ENCODE measurements at regions not wholly inside any gene's neighbourhood (a gene's known extent, or its start where the extent isn't known, plus 50 kb on each side); places are given as distances from the start of the nearest gene placed in this dataset.
"Not testable (repeated sequence)": the region's sequence is repeated elsewhere in the genome, so short reads cannot be mapped to it uniquely, and the experiment has no call there.

DNA sequence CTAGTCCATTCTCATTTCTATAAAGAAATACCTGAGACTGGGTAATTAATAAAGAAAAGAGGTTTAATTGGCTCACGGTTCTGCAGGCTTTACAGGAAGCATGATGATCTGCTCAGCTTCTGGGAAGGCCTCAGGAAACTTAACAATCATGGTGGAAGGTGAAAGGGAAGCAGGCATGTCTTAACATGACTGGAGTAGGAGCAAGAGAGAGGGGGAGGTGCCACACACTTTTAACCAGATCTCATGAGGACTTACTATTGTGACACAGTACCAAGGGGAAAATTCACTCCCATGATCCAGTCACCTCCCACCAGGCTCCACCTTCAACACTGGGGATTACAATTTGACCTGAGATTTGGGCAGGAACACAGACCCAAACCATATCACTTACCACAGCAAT, 310.1 kb downstream of the SH3GL2 start:
- DNase-seq (ENCODE audit: extremely low read depth in 1 of 2, low read depth in 1 of 2): not testable (repeated sequence)

- no peak for DNase-seq (ENCODE audit: extremely low read depth in 1 of 2, low read depth in 1 of 2)
Observed at GRCh38 chr9:17894501-17895160, 315.8 kb downstream of the SH3GL2 start.

DNA sequence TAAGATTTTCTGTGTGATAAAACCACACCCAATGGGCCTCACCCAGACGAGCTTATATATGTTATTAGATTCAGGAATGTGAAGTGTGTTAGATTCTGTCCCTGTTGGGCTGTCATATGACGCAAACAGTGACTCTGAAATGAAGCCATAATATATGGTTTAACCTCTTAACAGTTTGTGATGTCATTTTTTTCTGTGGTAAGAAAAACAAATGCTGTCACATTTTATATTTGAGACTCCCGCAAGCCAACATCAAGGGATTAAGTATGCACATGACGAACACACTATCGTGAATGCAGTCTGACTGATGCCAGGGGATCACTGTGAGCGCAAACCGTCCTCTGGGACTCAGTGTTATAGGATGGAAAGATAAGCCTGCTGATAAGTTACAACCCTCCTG, 321.7 kb downstream of the SH3GL2 start:
- no peak for DNase-seq (ENCODE audit: extremely low read depth in 1 of 2, low read depth in 1 of 2)

DNA sequence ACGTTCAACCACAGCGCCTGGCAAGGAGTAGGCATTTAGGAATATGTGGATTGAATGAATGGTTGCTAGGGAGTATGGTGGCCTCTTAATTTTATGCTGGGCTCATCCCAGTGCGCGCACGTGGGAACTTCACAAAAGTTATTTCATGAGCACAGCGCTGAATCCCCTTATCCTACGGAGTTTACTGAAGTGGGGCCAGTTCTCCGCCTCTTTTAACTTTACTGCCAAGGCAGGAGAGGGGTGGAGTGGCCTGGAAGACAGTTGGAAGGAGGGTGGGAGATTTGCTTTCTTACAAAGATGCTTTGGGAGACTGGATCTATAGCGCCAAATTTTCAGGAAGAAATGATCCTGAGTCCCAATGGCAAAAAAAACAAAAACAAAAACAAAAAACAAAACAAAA, 326.5 kb downstream of the SH3GL2 start:
- no peak for DNase-seq (ENCODE audit: extremely low read depth in 1 of 2, low read depth in 1 of 2)

DNA sequence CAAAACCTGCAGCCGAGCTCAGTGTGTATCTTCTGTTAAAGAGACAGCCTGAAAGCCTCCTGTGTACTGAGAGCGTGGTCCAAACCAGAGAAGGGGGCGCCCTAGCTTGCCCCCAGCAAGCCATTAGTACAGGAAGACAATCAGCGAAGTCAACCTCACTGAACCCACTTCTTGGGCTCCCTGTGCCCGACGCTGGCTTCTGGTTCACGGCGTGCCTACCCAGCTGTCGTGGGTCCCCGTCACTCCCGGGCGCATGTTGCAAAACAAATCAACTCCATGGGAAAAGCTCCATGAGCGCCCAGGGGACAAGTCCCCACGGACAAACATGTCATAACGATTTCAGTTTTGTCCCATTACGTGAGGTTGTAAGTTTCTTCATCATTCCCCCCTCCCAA, 326.9 kb downstream of the SH3GL2 start:
- DNase-seq (ENCODE audit: extremely low read depth in 1 of 2, low read depth in 1 of 2): no peak

DNA sequence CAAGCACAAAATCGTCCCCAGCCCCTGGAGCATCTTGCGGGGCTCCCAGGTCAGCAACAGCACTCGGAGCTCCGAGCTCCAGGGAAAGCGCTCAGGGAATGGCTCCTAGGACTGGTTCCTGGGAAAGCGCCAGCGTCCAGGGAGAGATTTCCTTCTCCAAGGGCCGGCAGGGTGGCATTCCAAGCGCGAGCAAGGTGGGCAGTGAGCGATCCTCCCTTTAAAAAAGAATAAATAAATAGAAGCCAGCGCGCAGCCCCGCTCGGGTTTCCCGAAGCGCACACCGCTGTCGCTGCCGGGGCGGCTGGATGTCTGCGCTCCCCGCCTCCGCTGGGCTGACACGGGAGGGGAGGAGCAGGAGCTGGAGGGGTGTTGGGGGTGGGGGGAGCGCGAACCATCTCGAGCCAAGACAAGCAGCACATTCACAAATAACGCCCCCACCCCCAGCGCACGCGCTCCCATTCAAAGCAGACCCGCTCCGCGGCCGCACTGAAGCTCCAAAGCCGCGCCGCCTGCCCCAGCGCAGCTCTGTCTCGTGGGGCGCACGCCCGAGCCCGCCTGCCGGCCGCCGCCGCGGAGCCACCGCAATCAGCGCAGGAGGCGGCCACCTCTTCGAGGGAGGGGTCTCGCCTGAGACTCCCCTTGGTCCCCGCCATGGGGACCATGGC, 327.4 kb downstream of the SH3GL2 start:
- DNase-seq (ENCODE audit: extremely low read depth in 1 of 2, low read depth in 1 of 2): no peak

- no peak for DNase-seq (ENCODE audit: extremely low read depth in 1 of 2, low read depth in 1 of 2)
Observed at GRCh38 chr9:17906841-17907778, 328.2 kb downstream of the SH3GL2 start.

- DNase-seq (ENCODE audit: extremely low read depth in 1 of 2, low read depth in 1 of 2): no peak
Observed at GRCh38 chr9:17907779-17908508, 329.1 kb downstream of the SH3GL2 start.

DNA sequence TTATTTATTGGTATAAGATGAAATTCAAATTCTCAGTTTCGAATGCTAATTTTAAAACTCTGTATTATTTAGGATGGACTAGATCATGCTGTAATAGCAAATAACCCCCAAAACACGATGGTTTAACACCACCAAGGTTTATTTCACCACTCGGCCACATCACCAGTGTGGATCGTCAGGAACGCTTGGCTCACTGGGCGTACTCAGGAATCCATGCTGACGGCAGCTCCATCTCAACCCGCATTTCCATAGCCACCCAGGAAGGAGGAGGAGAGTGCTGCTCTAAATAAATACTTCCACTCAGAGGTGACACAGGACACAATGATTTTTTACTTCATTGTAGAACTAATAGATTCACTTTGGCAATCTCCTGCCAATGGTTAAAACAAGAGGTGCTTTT, 347.4 kb downstream of the SH3GL2 start:
- DNase-seq (ENCODE audit: extremely low read depth in 1 of 2, low read depth in 1 of 2): no peak

- no peak for DNase-seq (ENCODE audit: extremely low read depth in 1 of 2, low read depth in 1 of 2)
Observed at GRCh38 chr9:17927616-17928015, 348.8 kb downstream of the SH3GL2 start.

GRCh38 chr9:17928228-17928627, 349.4 kb downstream of the SH3GL2 start:
- DNase-seq (ENCODE audit: extremely low read depth in 1 of 2, low read depth in 1 of 2): no peak

DNA sequence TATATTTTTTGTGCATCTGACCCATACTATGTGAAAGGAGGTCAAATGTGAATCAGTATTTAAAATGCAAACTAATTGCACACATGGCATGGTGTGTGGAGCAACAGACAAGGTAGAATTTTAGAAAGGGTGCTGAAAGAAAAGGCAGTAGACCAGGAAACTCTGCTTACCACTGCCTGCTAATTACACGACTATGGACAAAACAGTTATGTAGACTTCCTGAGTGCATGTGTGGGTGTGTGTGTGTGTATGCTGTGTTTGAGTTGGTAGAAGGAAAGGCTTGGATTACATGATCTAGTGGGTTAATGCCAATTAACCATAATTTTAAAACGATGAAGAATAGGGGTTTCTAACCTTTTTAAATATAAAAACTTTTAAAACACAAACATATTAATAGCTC, 349.9 kb downstream of the SH3GL2 start:
- DNase-seq (ENCODE audit: extremely low read depth in 1 of 2, low read depth in 1 of 2): no peak

DNA sequence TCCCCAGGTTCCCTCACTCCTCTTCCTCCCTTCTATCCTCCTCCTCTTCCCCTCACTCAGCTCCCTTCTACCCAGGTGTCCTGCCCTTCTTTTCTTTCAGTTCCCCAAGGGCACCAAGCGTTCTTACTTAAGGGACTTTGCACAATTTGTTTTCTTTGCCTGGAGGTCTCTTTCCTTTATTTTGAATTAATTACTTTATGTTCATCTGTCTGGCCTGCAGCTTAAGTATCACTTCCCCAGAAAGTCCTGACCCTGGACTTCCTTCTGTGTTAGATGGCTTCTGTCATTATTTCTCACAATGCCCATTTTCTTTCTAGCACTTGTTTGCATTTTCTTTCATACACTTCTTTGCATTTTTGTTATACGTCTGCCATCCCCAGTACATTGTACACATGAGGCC, 350.6 kb downstream of the SH3GL2 start:
- DNase-seq (ENCODE audit: extremely low read depth in 1 of 2, low read depth in 1 of 2): no peak

DNA sequence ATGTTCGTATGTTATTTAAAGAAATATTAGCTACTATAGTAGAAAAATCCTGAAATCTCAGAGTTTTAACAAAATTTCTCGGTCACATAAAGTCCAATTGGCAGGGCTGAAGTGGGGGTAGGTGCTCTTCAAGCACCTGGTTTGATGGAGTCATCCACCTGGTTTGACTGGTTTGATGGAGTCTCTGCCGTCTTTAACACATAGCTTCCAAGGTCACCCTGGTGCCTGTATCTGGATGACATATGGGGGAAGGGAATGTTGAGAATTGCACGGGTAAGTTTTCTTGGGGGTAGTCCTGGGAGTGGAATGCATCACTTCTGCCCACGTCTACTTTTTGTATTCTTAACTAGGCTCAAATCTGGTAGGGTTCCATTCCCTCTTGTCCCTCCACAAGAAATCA, 351.2 kb downstream of the SH3GL2 start:
- DNase-seq (ENCODE audit: extremely low read depth in 1 of 2, low read depth in 1 of 2): no peak

- DNase-seq (ENCODE audit: extremely low read depth in 1 of 2, low read depth in 1 of 2): no peak
Observed at GRCh38 chr9:17936365-17936764, 357.5 kb downstream of the SH3GL2 start.

GRCh38 chr9:17938035-17938655, 359.3 kb downstream of the SH3GL2 start:
- no peak for DNase-seq (ENCODE audit: extremely low read depth in 1 of 2, low read depth in 1 of 2)

GRCh38 chr9:17942498-17942897, 363.6 kb downstream of the SH3GL2 start:
- no peak for DNase-seq (ENCODE audit: extremely low read depth in 1 of 2, low read depth in 1 of 2)

DNA sequence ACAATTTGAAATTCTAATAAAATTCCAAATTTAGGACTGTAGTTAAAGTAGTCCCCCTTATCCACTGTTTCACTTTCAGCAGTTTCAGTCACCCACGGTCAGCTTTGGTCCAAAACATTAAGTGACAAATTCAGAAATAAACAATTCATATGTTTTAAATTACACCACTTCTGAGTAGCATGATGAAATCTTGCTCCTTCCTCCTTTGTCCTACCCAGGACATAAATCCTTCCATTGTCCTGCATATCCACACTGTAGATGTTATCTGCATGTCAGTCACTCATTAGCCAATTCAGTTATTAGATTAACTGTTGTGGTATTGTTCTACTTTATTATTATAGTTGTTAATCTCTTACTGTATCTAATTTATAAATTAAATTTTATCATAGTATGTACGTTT, 376.5 kb downstream of the SH3GL2 start:
- DNase-seq (ENCODE audit: extremely low read depth in 1 of 2, low read depth in 1 of 2): no peak

GRCh38 chr9:17958363-17958762, 379.5 kb downstream of the SH3GL2 start:
- DNase-seq (ENCODE audit: extremely low read depth in 1 of 2, low read depth in 1 of 2): no peak

GRCh38 chr9:17962747-17963146, 383.9 kb downstream of the SH3GL2 start:
- DNase-seq (ENCODE audit: extremely low read depth in 1 of 2, low read depth in 1 of 2): no peak

DNA sequence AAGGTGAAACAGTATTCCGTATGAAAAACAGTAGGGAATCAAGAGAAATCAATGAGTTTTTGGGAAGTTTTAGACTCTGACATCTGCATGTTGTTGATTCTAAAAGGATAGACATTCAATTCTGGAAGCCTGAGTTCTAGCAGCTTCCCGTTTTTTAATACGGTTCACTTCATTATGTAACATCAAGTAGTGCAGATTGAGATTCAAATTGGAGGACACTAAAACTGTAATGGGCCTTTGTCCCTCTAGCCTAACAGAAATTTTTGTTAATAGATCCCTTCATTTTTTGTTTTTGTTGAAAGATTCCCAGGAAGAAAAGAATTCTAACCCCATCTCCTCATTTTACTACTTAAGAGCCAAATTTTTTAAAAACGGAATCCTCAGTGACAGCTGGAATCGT, 384.6 kb downstream of the SH3GL2 start:
- no peak for DNase-seq (ENCODE audit: extremely low read depth in 1 of 2, low read depth in 1 of 2)
